IMR-90 (cell line): ENCODE measurements at regions not wholly inside any gene's neighbourhood (a gene's known extent, or its start where the extent isn't known, plus 50 kb on each side); places are given as distances from the start of the nearest gene placed in this dataset.

Experiments
- ATAC-seq: fragments of 200-7000 bp; cut with Tn5 transposase; 2 replicates; pipeline ENCODE4 v1.9.1; 2020; ENCODE audit warnings: low read depth, mild to moderate bottlenecking, moderate library complexity
- BruUV-seq: library from RNA; stranded (reverse); fragments of 400-500 nt; replicated peaks from 2 replicates; lab custom pipeline; 2021; lab: Mats Ljungman, UMichigan
- CTCF ChIA-PET: fragments of 300-600 bp; formaldehyde crosslinking; extraction: SDS; loops from one replicate; lab custom pipeline; 2021; ENCODE audit warnings: antibody characterized with exemption; lab: Yijun Ruan, JAX
- POLR2A ChIA-PET: fragments of 300-600 bp; sonication (Branson Sonifier 250); formaldehyde crosslinking; loops from one replicate; lab custom pipeline; 2022; ENCODE audit warnings: antibody characterized with exemption; ENCODE audit not compliant: unreplicated experiment; lab: Charles Lee
- DNase-seq: peaks from one replicate; pipeline ENCODE4 v3.0.0; 2013
- H2AFZ ChIP-seq: replicated peaks from 2 replicates; pipeline ENCODE3; 2013; ENCODE audit warnings: low read length, mild to moderate bottlenecking; ENCODE audit not compliant: poor library complexity
- H2AK5ac ChIP-seq: 2 replicates; pipeline ENCODE4 v1.6.1; 2013; ENCODE audit warnings: low read depth, low read length, inconsistent platforms
- H2AK9ac ChIP-seq: replicated peaks from 2 replicates; pipeline ENCODE3; 2013; ENCODE audit warnings: mild to moderate bottlenecking, low read depth, low read length, moderate library complexity; ENCODE audit not compliant: poor library complexity
- H2BK120ac ChIP-seq: 2 replicates; pipeline ENCODE4 v1.6.1; 2013; ENCODE audit warnings: low read depth, low read length, inconsistent platforms
- H2BK15ac ChIP-seq: 3 replicates; pipeline ENCODE4 v1.6.1; 2013; ENCODE audit warnings: low read depth, low read length, inconsistent platforms
- H2BK20ac ChIP-seq: 2 replicates; pipeline ENCODE4 v1.6.1; 2013; ENCODE audit warnings: low read depth, mild to moderate bottlenecking, inconsistent platforms, low read length, moderate library complexity
- H2BK5ac ChIP-seq: 2 replicates; pipeline ENCODE4 v1.6.1; 2013; ENCODE audit warnings: mild to moderate bottlenecking, low read depth, low read length, inconsistent platforms; ENCODE audit not compliant: poor library complexity, severe bottlenecking
- H3K14ac ChIP-seq: replicated peaks from 2 replicates; pipeline ENCODE4 v1.6.1; 2013; ENCODE audit warnings: low read depth, low read length, inconsistent platforms
- H3K18ac ChIP-seq: 2 replicates; pipeline ENCODE4 v1.6.1; 2013; ENCODE audit warnings: low read depth, low read length, control low read depth
- H3K23ac ChIP-seq: 2 replicates; pipeline ENCODE4 v1.6.1; 2013; ENCODE audit warnings: low read depth, low read length, inconsistent platforms
- H3K27ac ChIP-seq: 2 replicates; pipeline ENCODE4 v1.5.1; 2013; ENCODE audit warnings: mild to moderate bottlenecking, control low read depth, low read length; ENCODE audit not compliant: insufficient read depth
- H3K27me3 ChIP-seq: 2 replicates; pipeline ENCODE4 v1.6.1; 2013; ENCODE audit warnings: low read length; ENCODE audit not compliant: control insufficient read depth, insufficient read depth
- H3K36me3 ChIP-seq: 2 replicates; pipeline ENCODE4 v1.6.1; 2013; ENCODE audit warnings: low read length, mixed read lengths; ENCODE audit not compliant: control insufficient read depth, insufficient read depth
- H3K4ac ChIP-seq: 2 replicates; pipeline ENCODE4 v1.6.1; 2013; ENCODE audit warnings: low read depth, low read length, inconsistent platforms
- H3K4me1 ChIP-seq: 2 replicates; pipeline ENCODE4 v1.6.1; 2013; ENCODE audit warnings: low read length, mixed read lengths; ENCODE audit not compliant: control insufficient read depth, insufficient read depth
- H3K4me2 ChIP-seq: 2 replicates; pipeline ENCODE4 v1.6.1; 2013; ENCODE audit warnings: low read depth, mild to moderate bottlenecking, control low read depth, low read length, moderate library complexity
- H3K4me3 ChIP-seq: 2 replicates; pipeline ENCODE4 v1.5.1; 2013; ENCODE audit warnings: low read depth, mild to moderate bottlenecking, control low read depth, low read length, moderate library complexity; ENCODE audit not compliant: insufficient read depth
- H3K56ac ChIP-seq: 2 replicates; pipeline ENCODE4 v1.6.1; 2013; ENCODE audit warnings: low read length, inconsistent platforms; ENCODE audit not compliant: insufficient read depth; ENCODE audit errors: extremely low read depth
- H3K79me1 ChIP-seq, 2 experiments: 2 replicates each; pipeline ENCODE4 v1.6.1; 2013; ENCODE audit warnings: low read length in 2 of 2, inconsistent platforms in 1 of 2, low read depth in 1 of 2
- H3K9ac ChIP-seq: 2 replicates; pipeline ENCODE4 v1.6.1; 2013; ENCODE audit warnings: low read depth, low read length, control low read depth
- H3K9me1 ChIP-seq: 2 replicates; pipeline ENCODE4 v1.6.1; 2013; ENCODE audit warnings: low read length, inconsistent platforms; ENCODE audit not compliant: insufficient read depth
- H3K9me3 ChIP-seq: 2 replicates; pipeline ENCODE4 v1.6.1; 2013; ENCODE audit warnings: low read length; ENCODE audit not compliant: control insufficient read depth, insufficient read depth
- H4K20me1 ChIP-seq: 2 replicates; pipeline ENCODE4 v1.6.1; 2013; ENCODE audit warnings: low read length, inconsistent platforms; ENCODE audit not compliant: insufficient read depth
- H4K5ac ChIP-seq: 2 replicates; pipeline ENCODE4 v1.6.1; 2013; ENCODE audit warnings: mild to moderate bottlenecking, low read depth, low read length, control low read depth
- H4K8ac ChIP-seq, 2 experiments: 2 replicates each; pipeline ENCODE4 v1.6.1; 2013; ENCODE audit warnings: low read depth in 2 of 2, low read length in 2 of 2, control low read depth in 1 of 2, inconsistent platforms in 1 of 2
- H4K91ac ChIP-seq: 2 replicates; pipeline ENCODE4 v1.6.1; 2013; ENCODE audit warnings: low read depth, low read length, inconsistent platforms; ENCODE audit not compliant: insufficient read depth
- BHLHE40 ChIP-seq: fragments of 150-350 bp; IDR thresholded peaks from 2 replicates; pipeline ENCODE4 v1.6.1; 2016; ENCODE audit warnings: mild to moderate bottlenecking, low read depth, low read length
- CEBPB ChIP-seq: IDR thresholded peaks from 2 replicates; pipeline ENCODE4 v1.6.1; 2012; ENCODE audit warnings: low read depth, low read length, improper control_type of control experiment
- CHD1 ChIP-seq: IDR thresholded peaks from 2 replicates; pipeline ENCODE4 v1.6.1; 2012; ENCODE audit warnings: low read depth, low read length, improper control_type of control experiment
- CTCF ChIP-seq: conservative IDR thresholded peaks from 2 replicates; pipeline ENCODE4 v1.5.1; 2012; ENCODE audit warnings: mild to moderate bottlenecking, low read depth, low read length, improper control_type of control experiment
- ELK1 ChIP-seq: fragments of 150-350 bp; IDR thresholded peaks from 2 replicates; pipeline ENCODE4 v1.6.1; 2016; ENCODE audit warnings: low read depth, mild to moderate bottlenecking, low read length, moderate library complexity, borderline replicate concordance
- FOS ChIP-seq: fragments of 150-350 bp; IDR thresholded peaks from 2 replicates; pipeline ENCODE4 v1.6.1; 2016; ENCODE audit warnings: low read depth, low read length
- MAFK ChIP-seq: IDR thresholded peaks from 2 replicates; pipeline ENCODE4 v1.6.1; 2012; ENCODE audit warnings: low read depth, low read length, improper control_type of control experiment
- MAZ ChIP-seq: IDR thresholded peaks from 2 replicates; pipeline ENCODE4 v1.6.1; 2012; ENCODE audit warnings: low read depth, mild to moderate bottlenecking, low read length, improper control_type of control experiment, moderate library complexity, borderline replicate concordance
- MXI1 ChIP-seq: IDR thresholded peaks from 2 replicates; pipeline ENCODE4 v1.6.1; 2012; ENCODE audit warnings: low read depth, mild to moderate bottlenecking, low read length, moderate library complexity, borderline replicate concordance
- NFE2L2 ChIP-seq: fragments of 150-350 bp; IDR thresholded peaks from 2 replicates; pipeline ENCODE4 v1.6.1; 2016; ENCODE audit warnings: low read depth, mild to moderate bottlenecking, low read length
- POLR2A ChIP-seq: IDR thresholded peaks from 2 replicates; pipeline ENCODE4 v1.6.1; 2012; ENCODE audit warnings: mild to moderate bottlenecking, low read depth, low read length
- RAD21 ChIP-seq: IDR thresholded peaks from 2 replicates; pipeline ENCODE4 v1.6.1; 2012; ENCODE audit warnings: low read length, improper control_type of control experiment
- RCOR1 ChIP-seq: IDR thresholded peaks from 2 replicates; pipeline ENCODE4 v1.6.1; 2012; ENCODE audit warnings: mild to moderate bottlenecking, low read length, improper control_type of control experiment; ENCODE audit not compliant: insufficient replicate concordance
- RFX5 ChIP-seq: IDR thresholded peaks from 2 replicates; pipeline ENCODE4 v1.8.0; 2012; ENCODE audit warnings: low read depth, mild to moderate bottlenecking, low read length, moderate library complexity
- SMC3 ChIP-seq: fragments of 150-350 bp; IDR thresholded peaks from 2 replicates; pipeline ENCODE4 v1.6.1; 2016; ENCODE audit warnings: low read depth, mild to moderate bottlenecking, antibody characterized with exemption, low read length, moderate library complexity
- USF2 ChIP-seq: fragments of 150-350 bp; IDR thresholded peaks from 2 replicates; pipeline ENCODE4 v1.6.1; 2017; ENCODE audit warnings: mild to moderate bottlenecking, antibody characterized with exemption, low read length, low read depth
- WGBS, 2 experiments: methylation state at CpG; one replicate each; pipeline versions ENCODE4 v1.1.5 to v1.1.7; 2013; ENCODE audit warnings: missing lambda C conversion rate in 2 of 2; ENCODE audit not compliant: insufficient read length in 1 of 2; ENCODE audit errors: extremely low coverage in 2 of 2; 5-methylcytosine and 5-hydroxymethylcytosine counted together
- dilution Hi-C: fragments of 300-500 bp; cut with HindIII; formaldehyde crosslinking; loops from one replicate; pipeline ENCODE4 v1.14.3; 2018; ENCODE audit warnings: low sequenced_read_pairs; ENCODE audit not compliant: unreplicated experiment
- in situ Hi-C: fragments of 300-500 bp; cut with MboI; formaldehyde crosslinking; loops from 3 replicates; pipeline ENCODE4 v1.14.3; 2019; ENCODE audit warnings: low sequenced_read_pairs, inconsistent platforms, mixed read lengths
- intact Hi-C: fragments of 100-400 bp; cut with micrococcal nuclease; formaldehyde crosslinking; loops from 2 replicates; pipeline ENCODE4 v1.10.0; 2022

GRCh38 chr4:24411806-24412205 lies 172.5 kb downstream of the DHX15 start:
- in situ Hi-C loops (loop anchor here (25.0 kb wide), 1 partner anchor 725 kb away; no protein-coding TSS in a partner anchor), intact Hi-C loops (loop anchor here (10.0 kb wide), 1 partner anchor 317 kb away; no protein-coding TSS in a partner anchor), dilution Hi-C loops (no loop called here)
- H3K18ac ChIP-seq, result no peak overlapping the region
- no CpG with 5 or more reads among the region's 2 CpGs for WGBS, 2 experiments
- ChIA-PET POLR2A (no interaction called here), CTCF (no interaction called here)
- H3K27me3 ChIP-seq, result no peaks in the 10 kb centered on the region
- no peaks in the 10 kb centered on the region for H3K9me3 ChIP-seq
- H3K4me1 ChIP-seq, result no peaks in the 10 kb centered on the region
- no peak overlapping the region for H2BK5ac ChIP-seq
- DNase-seq (no peak), ATAC-seq (no peak)
- no TSS peak for BruUV-seq
- no peak overlapping the region for H2AK5ac ChIP-seq
- H3K23ac ChIP-seq, result no peak overlapping the region
- no peak overlapping the region for H2BK15ac ChIP-seq
- no peaks in the 10 kb centered on the region for H4K20me1 ChIP-seq
- H3K27ac ChIP-seq, result no peak overlapping the region
- no peak overlapping the region for H4K8ac ChIP-seq
- H3K4ac ChIP-seq, result no peak overlapping the region
- TF ChIP-seq CHD1 (no peak), MAFK (no peak), MAZ (no peak), RAD21 (no peak), FOS (no peak), ELK1 (no peak), CTCF (no peak), RCOR1 (no peak), POLR2A (no peak), SMC3 (no peak), NFE2L2 (no peak), CEBPB (no peak), MXI1 (no peak), RFX5 (no peak), BHLHE40 (no peak), USF2 (no peak)
- no peak overlapping the region for H4K91ac ChIP-seq
- H3K36me3 ChIP-seq, result no peaks in the 10 kb centered on the region
- H2BK20ac ChIP-seq, result no peak overlapping the region
- H3K9ac ChIP-seq, result no peak overlapping the region
- H3K79me1 ChIP-seq, result no peaks in the 10 kb centered on the region
- H3K9me1 ChIP-seq, result no peaks in the 10 kb centered on the region
- no peak overlapping the region for H3K14ac ChIP-seq
- no peak overlapping the region for H3K4me3 ChIP-seq
- H3K56ac ChIP-seq, result no peak overlapping the region
- H2BK120ac ChIP-seq, result no peak overlapping the region
- H4K5ac ChIP-seq, result no peak overlapping the region
- no peak overlapping the region for H3K4me2 ChIP-seq
- no peak overlapping the region for H2AFZ ChIP-seq
- H2AK9ac ChIP-seq, result no peak overlapping the region
